WI38 (cell line): ENCODE measurements at regions not wholly inside any gene's neighbourhood (a gene's known extent, or its start where the extent isn't known, plus 50 kb on each side); places are given as distances from the start of the nearest gene placed in this dataset.

ENCODE experiments used
- H3K4me3 ChIP-seq: 2 replicates; pipeline ENCODE4 v1.5.1; 2011; ENCODE audit warnings: low read depth, mild to moderate bottlenecking, control low read depth, low read length
- CTCF ChIP-seq: IDR thresholded peaks from 2 replicates; pipeline ENCODE4 v1.5.1; 2012; ENCODE audit warnings: low read depth, mild to moderate bottlenecking, control low read depth, low read length

DNA sequence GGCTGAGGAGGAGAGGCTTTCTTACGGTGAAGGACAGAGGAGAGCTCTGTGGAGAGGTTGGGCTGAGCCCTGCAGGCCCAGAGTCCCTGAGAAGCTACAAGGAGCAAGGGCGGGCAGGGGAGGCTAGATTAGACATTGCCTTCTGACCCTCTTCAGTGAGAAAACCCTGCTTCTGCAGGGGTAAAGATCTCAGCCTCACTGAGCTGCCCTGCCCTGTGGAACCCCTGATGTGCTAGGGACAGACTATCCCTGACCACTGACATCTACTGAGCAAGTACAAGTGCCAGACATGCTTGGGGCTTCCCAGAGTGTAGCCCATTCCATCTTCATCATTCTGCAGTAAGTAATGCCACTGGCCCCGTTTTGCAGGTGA is 111.5 kb downstream of the CYP26B1 start:
- no peak for TF ChIP-seq CTCF
- H3K4me3 ChIP-seq: no peak overlapping the region

GRCh38 chr2:72035518-72036172 is 112.0 kb downstream of the CYP26B1 start:
- no peak overlapping the region for H3K4me3 ChIP-seq
- no peak for TF ChIP-seq CTCF

DNA sequence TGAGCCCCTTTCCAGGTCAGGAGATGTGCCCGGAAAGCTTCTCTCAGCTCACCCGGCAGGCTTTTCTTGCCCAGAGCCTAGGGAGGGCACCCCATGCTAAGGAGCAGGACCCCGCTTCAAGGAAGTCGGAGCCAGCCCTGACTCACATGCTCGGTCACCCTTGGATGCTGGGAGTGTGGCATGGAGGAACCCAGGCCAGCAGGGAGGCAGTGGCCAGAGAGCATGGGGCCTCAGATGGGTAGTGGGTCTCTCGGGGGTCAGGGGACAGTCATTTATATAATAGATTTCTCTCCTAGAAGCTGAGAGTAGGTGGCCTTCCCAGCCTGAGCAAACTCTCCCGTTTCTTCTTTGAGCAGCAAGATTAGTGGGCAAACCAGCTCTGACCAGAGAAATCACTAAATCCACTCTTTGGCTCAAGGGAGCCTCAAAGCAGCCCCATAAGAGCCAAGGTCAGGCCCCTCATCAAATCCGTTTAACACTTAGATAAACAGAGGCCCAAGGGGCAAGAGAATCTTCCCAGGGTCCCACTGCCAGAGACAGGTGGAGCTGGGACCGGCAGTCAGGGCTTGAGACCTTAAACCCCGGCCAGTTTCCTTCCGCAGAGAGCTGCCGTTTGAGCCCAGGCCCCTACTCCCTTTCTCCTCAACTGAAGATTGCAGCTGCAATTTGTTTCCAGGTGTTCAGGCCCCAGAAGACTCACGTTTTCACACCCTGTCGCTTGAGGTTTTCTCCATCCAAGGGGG is 113.1 kb downstream of the CYP26B1 start:
- no peak overlapping the region for H3K4me3 ChIP-seq
- no peak for TF ChIP-seq CTCF

GRCh38 chr2:72033636-72034035 is 114.0 kb downstream of the CYP26B1 start:
- no peak overlapping the region for H3K4me3 ChIP-seq
- TF ChIP-seq CTCF: no peak

DNA sequence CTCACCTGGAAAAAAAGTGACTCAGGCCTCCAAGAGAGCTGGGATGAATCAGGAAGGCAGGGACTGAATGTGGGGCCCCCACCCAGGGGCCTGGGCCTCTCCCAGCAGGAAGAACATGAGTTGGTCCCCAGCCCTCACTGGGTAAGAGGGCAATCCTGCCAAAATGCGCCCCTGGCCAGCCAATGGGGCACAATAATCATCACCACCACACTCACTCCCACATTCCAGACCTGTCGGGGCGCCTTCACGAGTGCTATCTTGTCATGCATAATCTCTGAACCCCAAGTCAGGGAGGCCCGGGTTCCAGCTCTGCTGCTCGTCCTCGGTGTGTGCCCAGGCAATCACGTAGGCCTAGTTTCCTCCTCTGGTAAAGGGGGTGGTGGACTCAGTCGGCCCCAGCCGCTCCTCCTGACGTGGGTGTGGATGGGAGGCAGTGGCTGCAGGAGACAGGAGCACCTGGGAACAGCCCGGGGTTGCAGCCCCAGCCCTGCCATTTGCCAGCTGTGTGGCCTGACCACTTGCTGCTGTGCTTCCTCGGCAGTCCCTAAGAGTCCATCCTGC is 115.1 kb downstream of the CYP26B1 start:
- TF ChIP-seq CTCF: no peak

GRCh38 chr2:72031346-72032110 is 116.1 kb downstream of the CYP26B1 start:
- H3K4me3 ChIP-seq: no peak overlapping the region
- no peak for TF ChIP-seq CTCF

More for the DNA sequence above, 115.1 kb downstream of the CYP26B1 start:
- no peak overlapping the region for H3K4me3 ChIP-seq
